HepG2 (cell line): ENCODE measurements at regions not wholly inside any gene's neighbourhood (a gene's known extent, or its start where the extent isn't known, plus 50 kb on each side); places are given as distances from the start of the nearest gene placed in this dataset.

Source experiments
- ATAC-seq: fragments of 200-7000 bp; cut with Tn5 transposase; 3 replicates; pipeline ENCODE4 v1.9.1; 2020; ENCODE audit warnings: mild to moderate bottlenecking, moderate library complexity
- BruUV-seq: library from RNA; stranded (reverse); fragments of 400-500 nt; replicated peaks from 2 replicates; lab custom pipeline; 2021; lab: Mats Ljungman, UMichigan
- CTCF ChIA-PET: fragments of 300-600 bp; formaldehyde crosslinking; extraction: SDS; loops from one replicate; lab custom pipeline; 2021; ENCODE audit warnings: low total read pairs, inconsistent platforms, low intra/inter-chr PET ratio; lab: Yijun Ruan, JAX
- POLR2A ChIA-PET: fragments of 350-600 bp; sonication (Branson Sonifier 250); formaldehyde crosslinking; loops from one replicate; lab custom pipeline; 2020; ENCODE audit warnings: antibody characterized with exemption, inconsistent platforms; lab: Yijun Ruan, JAX
- DNase-seq: peaks from one replicate; pipeline ENCODE4 v3.0.0-alpha.2; 2015; ENCODE audit warnings: low spot score
- FAIRE-seq: peaks from 3 replicates; lab custom pipeline; 2011; peaks lifted over from hg19 to GRCh38; lab: Jason Lieb, UNC
- H2AFZ ChIP-seq: one replicate; pipeline ENCODE4 v1.6.1; 2011; ENCODE audit warnings: low read length, inconsistent platforms
- H3K27ac ChIP-seq: fragments of 300-600 bp; 3 replicates; pipeline ENCODE4 v1.8.0; 2011; ENCODE audit warnings: mixed run types, mild to moderate bottlenecking, mixed read lengths, low read length, inconsistent platforms; ENCODE audit not compliant: insufficient read depth; ENCODE audit errors: extremely low read length
- H3K27me3 ChIP-seq, 2 experiments: fragments of 200-600 bp in 1 of 2; 2 replicates in 1 of 2; 3 replicates in 1 of 2; pipeline versions ENCODE4 v1.6.0 to v1.8.0; 2011; ENCODE audit warnings: low read length in 2 of 2, mild to moderate bottlenecking in 2 of 2, moderate library complexity in 2 of 2, inconsistent platforms in 1 of 2; ENCODE audit not compliant: insufficient read depth in 2 of 2, control insufficient read depth in 1 of 2
- H3K36me3 ChIP-seq, 2 experiments: fragments of 200-600 bp in 1 of 2; replicated peaks in 1 of 2; 2 replicates in 1 of 2; 3 replicates in 1 of 2; pipeline versions ENCODE4 v1.5.1 to v1.8.0; 2011; ENCODE audit warnings: low read length in 2 of 2, inconsistent platforms in 1 of 2; ENCODE audit not compliant: insufficient read depth in 2 of 2, control insufficient read depth in 1 of 2
- H3K4me1 ChIP-seq: 2 replicates; pipeline ENCODE4 v1.5.1; 2012; ENCODE audit warnings: low read length, inconsistent platforms; ENCODE audit not compliant: insufficient read depth
- H3K4me2 ChIP-seq: 2 replicates; pipeline ENCODE4 v1.6.0; 2011; ENCODE audit warnings: low read depth, low read length, inconsistent platforms
- H3K4me3 ChIP-seq, 3 experiments: fragments of 200-600 bp in 1 of 3; sonication (generic), shearing (Covaris generic) in 1 of 3; replicated peaks in 1 of 3; 2 replicates each; pipeline ENCODE4 v1.5.1; 2011 to 2016; ENCODE audit warnings: low read length in 3 of 3, inconsistent platforms in 2 of 3, low read depth in 2 of 3, mild to moderate bottlenecking in 2 of 3, control low read depth in 1 of 3, mixed read lengths in 1 of 3; ENCODE audit not compliant: insufficient read depth in 1 of 3
- H3K79me2 ChIP-seq: one replicate; pipeline ENCODE4 v1.6.1; 2011; ENCODE audit warnings: low read length, inconsistent platforms; ENCODE audit not compliant: insufficient read depth
- H3K9ac ChIP-seq: 2 replicates; pipeline ENCODE4 v1.6.0; 2011; ENCODE audit warnings: mild to moderate bottlenecking, low read depth, low read length, inconsistent platforms; ENCODE audit not compliant: insufficient read depth
- H3K9me3 ChIP-seq: 2 replicates; pipeline ENCODE4 v1.5.1; 2012; ENCODE audit warnings: mild to moderate bottlenecking, low read length
- H4K20me1 ChIP-seq: 2 replicates; pipeline ENCODE4 v1.6.0; 2011; ENCODE audit warnings: inconsistent platforms, mild to moderate bottlenecking, low read length, moderate library complexity; ENCODE audit not compliant: insufficient read depth
- ARID3A ChIP-seq: IDR thresholded peaks from 2 replicates; pipeline ENCODE4 v1.6.1; 2012; ENCODE audit warnings: low read depth, low read length, improper control_type of control experiment
- CEBPG ChIP-seq: IDR thresholded peaks from 2 replicates; pipeline ENCODE4 v1.6.1; 2016
- HHEX ChIP-seq: IDR thresholded peaks from 2 replicates; pipeline ENCODE4 v1.6.1; 2016; ENCODE audit warnings: control low read depth
- STAT5B ChIP-seq: sonication (generic); formaldehyde crosslinking; IDR thresholded peaks from 2 replicates; pipeline ENCODE4 v1.4.0; 2020; ENCODE audit warnings: missing genetic modification reagents
- ZNF407 ChIP-seq: sonication (generic); formaldehyde crosslinking; IDR thresholded peaks from one replicate; pipeline ENCODE4 v1.5.1; 2020; ENCODE audit warnings: mild to moderate bottlenecking, missing genetic modification reagents; ENCODE audit errors: not compliant biosample characterization
- ZNF607 ChIP-seq: sonication (generic); formaldehyde crosslinking; IDR thresholded peaks from 2 replicates; pipeline ENCODE4 v1.5.1; 2020; ENCODE audit warnings: missing genetic modification reagents, mild to moderate bottlenecking, borderline replicate concordance
- WGBS: methylation state at CpG from one replicate; pipeline ENCODE4 v1.1.6; 2017; ENCODE audit warnings: low lambda C conversion rate; 5-methylcytosine and 5-hydroxymethylcytosine counted together
- in situ Hi-C: cut with HindIII; loops from 2 replicates; pipeline ENCODE4 v1.10.0; 2017; ENCODE audit warnings: low pct_unique_long_range_greater_than_20kb; ENCODE audit not compliant: extremely low pct_ligation_motif_present
- intact Hi-C: fragments of 100-400 bp; cut with micrococcal nuclease; formaldehyde crosslinking; loops from one replicate; pipeline ENCODE4 v1.10.0; 2022; ENCODE audit not compliant: unreplicated experiment

- TF ChIP-seq ZNF407 = no peak
- no peak for TF ChIP-seq HHEX (CRISPR knock-in tag)
- no peak for TF ChIP-seq CEBPG
- TF ChIP-seq, all 625 proteins: peak for 0
Observed at GRCh38 chr2:122681626-122682025, 926.2 kb downstream of the TSN start (continued).

- H3K4me2 ChIP-seq = no peak overlapping the region
- ATAC-seq (no peak), DNase-seq (no peak)
- no peaks in the 10 kb centered on the region for H4K20me1 ChIP-seq
- peaks cover 13% of the 10 kb centered on the region; the same call in 1 of the 2 replicates for H3K9me3 ChIP-seq
- TF ChIP-seq ZNF607 (CRISPR knock-in tag) (no peak), STAT5B (no peak), ARID3A (no peak)
- TF ChIP-seq, all 625 proteins: peak for 0
- Histone ChIP-seq H3K79me2 (no peaks in the 10 kb centered on the region), H3K4me1 (no peaks in the 10 kb centered on the region), H3K27me3 (no peaks in the 10 kb centered on the region), H3K4me3 (no peak overlapping the region), H3K36me3 (no peaks in the 10 kb centered on the region; a peak in 1 of 5 replicates), H2AFZ (no peak overlapping the region), H3K27ac (no peak overlapping the region), H3K9ac (no peak overlapping the region)
- ChIA-PET CTCF (no interaction called here), POLR2A (no interaction called here)
- in situ Hi-C loops = no loop called here
- intact Hi-C loops = no loop called here
- no TSS peak for BruUV-seq
- no peak for FAIRE-seq
- 6% methylated on average over 3 of the region's 3 CpGs for WGBS
Observed at GRCh38 chr2:122682356-122682755, 926.9 kb downstream of the TSN start.
